Testis (tissue), 2 donors: ENCODE measurements at regions not wholly inside any gene's neighbourhood (a gene's known extent, or its start where the extent isn't known, plus 50 kb on each side); places are given as distances from the start of the nearest gene placed in this dataset.

Experiments used
- CTCF ChIP-seq, 3 experiments: fragments of 450-650 bp in 2 of 3; fragments of 200-600 bp in 1 of 3; sonication (generic) in 1 of 3; IDR thresholded peaks; one replicate each; pipeline ENCODE4 v1.5.1; 2016 to 2019; ENCODE audit warnings: antibody characterized with exemption in 3 of 3, mild to moderate bottlenecking in 2 of 3, moderate library complexity in 1 of 3
- POLR2A ChIP-seq: fragments of 450-650 bp; IDR thresholded peaks from one replicate; pipeline ENCODE4 v1.6.1; 2017; ENCODE audit warnings: antibody characterized with exemption, mild to moderate bottlenecking, moderate library complexity

GRCh38 chr6:120137492-120137891, 787.9 kb upstream of the MAN1A1 start:
- no peak for TF ChIP-seq POLR2A
- no peak for TF ChIP-seq CTCF (IDR thresholded peaks at IDR 0.05)
